NCI-H69 (cell line): ENCODE measurements at regions not wholly inside any gene's neighbourhood (a gene's known extent, or its start where the extent isn't known, plus 50 kb on each side); places are given as distances from the start of the nearest gene placed in this dataset.
A peak's percentile ranks its signal among the peaks of the same experiment; 100 is the strongest.
"Not testable (repeated sequence)": the region's sequence is repeated elsewhere in the genome, so short reads cannot be mapped to it uniquely, and the experiment has no call there.

Source experiments
- DNase-seq: peaks from one replicate; lab custom pipeline; 2025; lab: John Stamatoyannopoulos, UW

DNA sequence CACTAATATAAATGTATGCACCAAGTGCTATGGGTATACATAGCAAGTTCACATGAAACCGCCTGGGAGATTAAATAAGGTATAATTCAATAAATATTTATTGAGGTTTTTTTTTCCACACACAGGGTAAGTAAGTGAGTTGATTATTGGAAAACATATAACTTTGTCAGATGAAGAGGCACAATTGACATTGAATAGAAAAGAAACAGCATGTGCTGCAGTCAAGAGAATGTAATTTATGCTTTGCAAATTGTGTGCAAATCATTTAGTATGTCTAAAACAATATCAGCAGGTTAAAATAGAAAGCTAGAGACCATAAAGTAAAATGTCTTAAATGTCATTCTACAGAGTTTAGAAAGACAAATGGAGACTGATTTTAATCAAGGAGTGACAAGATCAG is 560.0 kb downstream of the AMY1C start:
- DNase-seq, result no peak

- peak; percentile 44 for DNase-seq
These were observed 566.1 kb downstream of the AMY1C start for GRCh38 chr1:104315823-104316222.

- no peak for DNase-seq
These were observed 572.4 kb downstream of the AMY1C start for GRCh38 chr1:104322131-104322530.

- no peak for DNase-seq
These were observed 579.6 kb downstream of the AMY1C start for GRCh38 chr1:104329278-104329677.

DNA sequence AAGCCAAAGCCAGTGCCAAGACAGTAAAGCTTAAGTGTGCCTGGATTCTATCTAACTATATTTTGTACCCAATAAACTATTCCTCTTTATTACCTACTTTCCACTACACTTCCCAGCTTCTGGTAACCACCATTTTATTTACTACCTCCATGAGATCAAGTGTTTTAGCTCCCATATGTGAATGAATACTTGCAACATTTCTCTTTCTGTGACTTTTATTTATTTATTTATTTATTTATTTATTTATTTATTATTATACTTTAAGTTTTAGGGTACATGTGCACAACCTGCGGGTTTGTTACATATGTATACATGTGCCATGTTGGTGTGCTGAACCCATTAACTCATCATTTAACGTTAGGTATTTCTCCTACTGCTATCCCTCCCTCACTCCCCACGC is 582.1 kb downstream of the AMY1C start:
- DNase-seq, result no peak

GRCh38 chr1:104337927-104338326 is 588.2 kb downstream of the AMY1C start:
- DNase-seq, result not testable (repeated sequence)

DNA sequence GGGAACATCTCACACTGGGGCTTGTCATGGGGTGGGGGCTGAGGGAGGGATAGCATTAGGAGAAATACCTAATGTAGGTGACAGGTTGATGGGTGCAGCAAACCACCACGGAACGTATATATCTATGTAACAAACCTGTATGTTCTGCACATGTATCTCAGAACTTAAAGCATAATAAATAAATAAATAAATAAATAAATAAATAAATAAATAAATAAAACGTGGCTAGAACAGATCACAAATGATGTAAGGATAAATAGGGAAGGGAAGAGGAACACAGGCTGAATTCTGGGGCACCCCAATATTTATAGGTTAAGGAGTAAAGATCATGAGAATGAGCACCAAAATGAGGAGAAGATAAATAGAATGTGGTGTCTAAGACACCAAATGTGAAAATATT is 592.2 kb downstream of the AMY1C start:
- no peak for DNase-seq

- DNase-seq, result no peak
These were observed 598.6 kb downstream of the AMY1C start for GRCh38 chr1:104348277-104348676.

- peak; percentile 5 for DNase-seq
These were observed 603.9 kb downstream of the AMY1C start for GRCh38 chr1:104353580-104353979.

- DNase-seq, result no peak
These were observed 608.4 kb downstream of the AMY1C start for GRCh38 chr1:104358086-104358485.

GRCh38 chr1:104358621-104359020 is 608.9 kb downstream of the AMY1C start:
- no peak for DNase-seq

GRCh38 chr1:104378414-104378813 is 628.7 kb downstream of the AMY1C start:
- no peak for DNase-seq

DNA sequence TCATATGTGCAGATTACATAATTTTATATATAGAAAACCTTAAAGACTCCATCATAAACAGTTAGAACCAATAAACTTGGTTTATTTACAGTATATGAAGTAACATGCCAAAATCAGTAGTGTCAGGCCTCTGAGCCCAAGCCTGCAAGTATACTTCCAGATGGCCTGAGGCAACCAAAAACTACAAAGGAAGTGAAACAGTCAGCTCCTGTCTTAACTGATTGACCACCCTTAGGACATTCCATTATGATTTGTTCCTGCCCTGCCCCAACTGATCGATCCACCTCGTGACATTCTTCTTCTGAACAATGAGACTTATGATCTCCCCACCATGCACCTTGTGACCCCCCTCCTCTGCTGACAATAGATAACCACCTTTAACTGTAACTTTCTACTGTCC is 630.3 kb downstream of the AMY1C start:
- peak; percentile 2 for DNase-seq

DNA sequence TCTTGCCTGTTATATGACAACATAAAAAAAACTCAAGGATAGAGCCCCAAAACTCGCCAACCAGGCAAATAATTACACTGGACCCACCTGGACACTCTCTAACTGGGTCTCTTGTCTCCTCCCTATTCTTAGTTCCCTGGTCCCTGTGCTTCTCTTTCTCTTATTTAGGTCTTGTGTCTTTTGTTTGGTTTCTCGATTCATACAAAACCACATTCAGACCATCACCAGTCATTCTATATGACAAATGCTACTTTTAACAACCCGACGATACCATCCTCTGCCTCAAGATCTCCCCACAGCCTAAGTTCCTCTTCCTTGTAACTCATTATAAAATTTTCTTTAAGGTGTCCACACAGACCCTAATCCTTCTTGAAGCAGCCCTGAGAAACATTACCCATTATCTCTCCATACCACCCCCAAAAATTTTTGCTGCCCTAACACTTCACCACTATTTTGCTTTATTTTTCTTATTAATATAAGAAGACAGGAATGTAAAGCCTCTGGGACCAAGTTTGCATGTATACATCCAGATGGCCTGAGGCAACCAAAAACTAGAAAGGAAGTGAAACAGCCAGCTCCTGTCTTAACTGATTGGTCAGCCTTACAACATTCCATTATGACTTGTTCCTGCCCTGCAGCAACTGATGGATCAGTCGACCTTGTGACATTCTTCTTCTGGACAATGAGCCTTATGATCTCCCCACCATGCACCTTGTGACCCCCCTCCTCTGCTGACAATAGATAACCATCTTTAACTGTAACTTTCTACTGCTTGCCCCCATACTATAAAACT is 638.2 kb downstream of the AMY1C start:
- no peak for DNase-seq

GRCh38 chr1:104392552-104392951 is 642.9 kb downstream of the AMY1C start:
- DNase-seq, result no peak

DNA sequence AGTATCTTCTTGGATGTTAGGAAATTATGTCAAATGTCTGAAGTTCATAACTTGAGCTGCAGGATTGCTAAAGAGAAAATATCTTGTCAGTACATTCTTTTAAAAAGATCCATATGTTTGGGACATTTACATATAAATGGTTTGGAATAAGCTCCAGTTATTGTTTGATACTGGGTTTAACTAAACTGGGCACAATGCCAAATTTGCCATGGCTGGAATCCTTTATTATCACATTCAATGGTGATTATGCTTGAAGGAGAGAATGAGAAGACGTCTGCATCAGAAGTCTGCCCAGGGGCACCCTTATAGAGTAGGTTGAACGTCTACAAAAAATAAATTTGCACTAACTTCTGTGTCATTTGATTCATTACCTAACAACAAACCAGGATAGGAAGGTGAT is 652.5 kb downstream of the AMY1C start:
- peak; percentile 94 for DNase-seq

- no peak for DNase-seq
These were observed 654.2 kb downstream of the AMY1C start for GRCh38 chr1:104403883-104404282.

DNA sequence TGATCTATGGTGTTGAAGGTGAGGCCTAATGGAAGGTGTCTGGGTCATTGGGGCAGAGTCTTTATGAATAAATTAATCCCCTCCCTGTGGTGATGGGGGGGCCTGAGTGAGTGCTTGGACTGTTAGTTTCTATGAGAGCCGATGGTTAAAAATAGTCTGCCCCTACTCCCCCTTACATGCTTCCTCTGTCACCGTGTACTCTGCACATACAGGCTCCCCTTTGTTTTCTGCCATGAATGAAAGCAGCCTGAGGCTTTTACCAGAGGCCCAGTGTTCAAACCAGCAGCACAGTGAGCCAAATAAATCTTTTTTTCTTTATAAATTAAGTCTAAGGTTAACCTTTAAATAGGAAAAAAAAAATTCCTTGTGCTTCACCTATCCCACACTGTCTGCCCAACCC is 657.0 kb downstream of the AMY1C start:
- DNase-seq, result peak; percentile 77

GRCh38 chr1:104408268-104408667 is 658.6 kb downstream of the AMY1C start:
- DNase-seq, result no peak

- DNase-seq, result no peak
These were observed 685.6 kb downstream of the AMY1C start for GRCh38 chr1:104435255-104435654.

DNA sequence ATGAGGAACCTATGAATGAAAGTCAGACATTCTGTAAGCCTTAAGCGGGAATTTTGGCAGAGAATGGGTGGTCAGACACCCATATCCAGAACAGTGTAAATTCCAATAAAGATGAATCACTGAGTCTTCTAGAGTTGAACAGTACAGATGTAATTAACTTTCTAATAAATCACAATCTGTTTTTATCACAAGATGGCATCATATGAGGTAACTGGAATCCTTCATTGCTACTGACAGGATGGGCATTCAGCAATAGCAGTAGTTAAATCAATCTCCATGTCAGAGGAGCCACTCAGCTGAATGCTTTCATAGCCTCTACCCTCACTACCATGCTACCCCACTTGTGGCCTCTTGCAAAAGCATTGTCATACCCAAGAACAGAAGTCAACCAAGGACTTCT is 690.3 kb downstream of the AMY1C start:
- no peak for DNase-seq

- no peak for DNase-seq
These were observed 707.0 kb downstream of the AMY1C start for GRCh38 chr1:104456724-104457123.

DNA sequence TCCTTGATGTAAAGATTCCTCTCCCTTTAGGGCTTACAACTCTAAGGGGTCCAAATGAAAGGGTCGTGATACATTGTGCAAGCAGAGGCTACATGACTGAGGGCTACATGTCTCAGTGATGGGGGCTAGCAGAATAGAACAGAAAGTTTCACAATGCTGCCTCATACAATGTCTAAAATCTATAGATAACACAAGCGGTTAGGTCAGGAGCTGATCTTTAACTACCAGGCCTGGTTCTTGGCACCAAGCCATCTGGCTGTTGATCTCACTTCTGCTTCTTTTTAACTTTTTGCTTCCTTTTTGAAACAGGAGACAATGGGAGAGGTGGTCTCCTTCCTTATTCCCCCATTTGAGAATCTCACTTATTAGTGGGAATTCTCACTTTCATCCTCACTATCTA is 710.2 kb downstream of the AMY1C start:
- DNase-seq, result no peak

GRCh38 chr1:104460880-104461279 is 711.2 kb downstream of the AMY1C start:
- no peak for DNase-seq
